Activated T-cell treated with anti-CD3 and anti-CD28 coated beads for 4 hours (primary cell): ENCODE measurements at regions not wholly inside any gene's neighbourhood (a gene's known extent, or its start where the extent isn't known, plus 50 kb on each side); places are given as distances from the start of the nearest gene placed in this dataset.

Experiments
- DNase-seq: peaks from one replicate; pipeline ENCODE4 v3.0.0-alpha.2; 2020

GRCh38 chr20:60132162-60132826 is 174.1 kb downstream of the CDH26 start:
- no peak for DNase-seq

- no peak for DNase-seq
Observed at GRCh38 chr20:60132827-60133670, 174.8 kb downstream of the CDH26 start.

- no peak for DNase-seq
Observed at GRCh38 chr20:60135276-60135675, 177.1 kb downstream of the CDH26 start.

GRCh38 chr20:60136645-60137401 is 178.6 kb downstream of the CDH26 start:
- DNase-seq = no peak

GRCh38 chr20:60137657-60138245 is 179.5 kb downstream of the CDH26 start:
- DNase-seq = peak; percentile 21

- DNase-seq = peak; percentile 10
Observed at GRCh38 chr20:60138256-60139220, 180.3 kb downstream of the CDH26 start.

- no peak for DNase-seq
Observed at GRCh38 chr20:60139663-60140446, 181.6 kb downstream of the CDH26 start.

GRCh38 chr20:60142587-60142986 is 184.4 kb downstream of the CDH26 start:
- no peak for DNase-seq

GRCh38 chr20:60143261-60143842 is 185.1 kb downstream of the CDH26 start:
- DNase-seq = no peak

- no peak for DNase-seq
Observed at GRCh38 chr20:60144404-60144803, 186.2 kb downstream of the CDH26 start.

GRCh38 chr20:60144974-60145527 is 186.8 kb downstream of the CDH26 start:
- no peak for DNase-seq

GRCh38 chr20:60147004-60147403 is 188.8 kb downstream of the CDH26 start:
- DNase-seq = no peak

GRCh38 chr20:60148885-60149284 is 190.7 kb downstream of the CDH26 start:
- DNase-seq = no peak

- DNase-seq = no peak
Observed at GRCh38 chr20:60152792-60153191, 194.6 kb downstream of the CDH26 start.

GRCh38 chr20:60160451-60161145 is 202.4 kb downstream of the CDH26 start:
- DNase-seq = no peak

GRCh38 chr20:60167812-60168211 is 209.6 kb downstream of the CDH26 start:
- no peak for DNase-seq

GRCh38 chr20:60168963-60169362 is 210.7 kb downstream of the CDH26 start:
- no peak for DNase-seq

GRCh38 chr20:60170116-60170515 is 211.9 kb downstream of the CDH26 start:
- no peak for DNase-seq

GRCh38 chr20:60171313-60171712 is 213.1 kb downstream of the CDH26 start:
- no peak for DNase-seq

GRCh38 chr20:60171738-60172137 is 213.5 kb downstream of the CDH26 start:
- no peak for DNase-seq
